ENCODE measurements at regions not wholly inside any gene's neighbourhood (a gene's known extent, or its start where the extent isn't known, plus 50 kb on each side); places are given as distances from the start of the nearest gene placed in this dataset.

- TF ChIP-seq, protein P1, sequence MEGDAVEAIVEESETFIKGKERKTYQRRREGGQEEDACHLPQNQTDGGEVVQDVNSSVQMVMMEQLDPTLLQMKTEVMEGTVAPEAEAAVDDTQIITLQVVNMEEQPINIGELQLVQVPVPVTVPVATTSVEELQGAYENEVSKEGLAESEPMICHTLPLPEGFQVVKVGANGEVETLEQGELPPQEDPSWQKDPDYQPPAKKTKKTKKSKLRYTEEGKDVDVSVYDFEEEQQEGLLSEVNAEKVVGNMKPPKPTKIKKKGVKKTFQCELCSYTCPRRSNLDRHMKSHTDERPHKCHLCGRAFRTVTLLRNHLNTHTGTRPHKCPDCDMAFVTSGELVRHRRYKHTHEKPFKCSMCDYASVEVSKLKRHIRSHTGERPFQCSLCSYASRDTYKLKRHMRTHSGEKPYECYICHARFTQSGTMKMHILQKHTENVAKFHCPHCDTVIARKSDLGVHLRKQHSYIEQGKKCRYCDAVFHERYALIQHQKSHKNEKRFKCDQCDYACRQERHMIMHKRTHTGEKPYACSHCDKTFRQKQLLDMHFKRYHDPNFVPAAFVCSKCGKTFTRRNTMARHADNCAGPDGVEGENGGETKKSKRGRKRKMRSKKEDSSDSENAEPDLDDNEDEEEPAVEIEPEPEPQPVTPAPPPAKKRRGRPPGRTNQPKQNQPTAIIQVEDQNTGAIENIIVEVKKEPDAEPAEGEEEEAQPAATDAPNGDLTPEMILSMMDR (conservative IDR thresholded peaks at IDR 0.05; ENCODE audit: low read depth, low read length): no peak
- no peak for DNase-seq (ENCODE audit: low read depth)
Observed at GRCh38 chr2:105567996-105568494, 169.2 kb upstream of the FHL2 start.

GRCh38 chr2:105563000-105563719, 164.3 kb upstream of the FHL2 start:
- H3K4me3 ChIP-seq (ENCODE audit: low read depth, low read length): no peak overlapping the region
- no peak for DNase-seq (ENCODE audit: low read depth)
- TF ChIP-seq, protein P1 (conservative IDR thresholded peaks at IDR 0.05; ENCODE audit: low read depth, low read length): no peak

More at GRCh38 chr2:105567996-105568494, 169.2 kb upstream of the FHL2 start:
- H3K4me3 ChIP-seq (ENCODE audit: low read depth, low read length): peak overlapping the region; percentile 43

DNA sequence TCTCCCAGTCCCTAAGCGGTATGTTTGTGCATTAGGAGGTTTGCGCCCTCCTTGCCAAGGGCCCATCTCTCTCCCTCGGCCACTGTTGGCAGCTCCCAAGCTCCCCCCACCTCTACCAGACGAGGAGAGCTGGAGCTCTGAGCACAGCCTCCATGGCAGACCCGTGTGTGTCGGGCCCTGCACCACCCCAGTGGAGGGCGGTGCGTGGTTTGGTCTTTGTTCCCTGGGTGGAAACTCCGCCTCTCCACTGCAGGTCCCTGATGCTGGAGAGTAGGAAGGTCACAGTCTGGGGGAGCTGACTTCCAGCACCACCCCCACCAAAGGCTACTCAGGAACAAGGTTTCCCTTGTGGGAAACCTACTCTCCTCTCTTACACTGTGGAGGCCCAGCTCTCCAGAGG, 162.6 kb upstream of the FHL2 start:
- no peak overlapping the region for H3K4me3 ChIP-seq (ENCODE audit: low read depth, low read length)
- TF ChIP-seq, protein P1 (conservative IDR thresholded peaks at IDR 0.05; ENCODE audit: low read depth, low read length): no peak
- DNase-seq (ENCODE audit: low read depth): no peak

GRCh38 chr2:105560157-105560556, 161.3 kb upstream of the FHL2 start:
- H3K4me3 ChIP-seq (ENCODE audit: low read depth, low read length): no peak overlapping the region
- TF ChIP-seq, protein P1 (conservative IDR thresholded peaks at IDR 0.05; ENCODE audit: low read depth, low read length): no peak
- no peak for DNase-seq (ENCODE audit: low read depth)

GRCh38 chr2:105557021-105557920, 158.4 kb upstream of the FHL2 start:
- no peak overlapping the region for H3K4me3 ChIP-seq (ENCODE audit: low read depth, low read length)
- TF ChIP-seq, protein P1 (conservative IDR thresholded peaks at IDR 0.05; ENCODE audit: low read depth, low read length): no peak
- no peak for DNase-seq (ENCODE audit: low read depth)

DNA sequence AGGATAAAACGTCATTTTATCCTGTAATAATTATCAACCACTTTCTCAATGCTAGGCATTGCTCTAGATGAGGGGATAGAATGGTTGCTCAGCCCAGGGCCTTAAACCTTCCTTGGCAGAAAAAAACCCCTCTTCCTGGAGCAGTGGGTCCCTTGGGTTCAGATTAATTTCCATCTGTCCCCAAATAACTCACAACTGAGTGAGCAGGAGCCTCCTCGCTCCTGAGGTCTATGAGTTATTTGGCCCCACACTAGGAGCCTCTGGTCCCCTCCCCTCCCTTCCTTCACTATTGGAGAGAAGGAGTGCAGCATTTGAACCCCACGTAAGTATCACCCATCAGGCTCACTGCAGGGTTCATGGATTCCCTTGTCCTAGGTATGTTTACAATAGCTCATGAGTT, 157.5 kb upstream of the FHL2 start:
- TF ChIP-seq, protein P1 (conservative IDR thresholded peaks at IDR 0.05; ENCODE audit: low read depth, low read length): no peak
- H3K4me3 ChIP-seq (ENCODE audit: low read depth, low read length): no peak overlapping the region
- DNase-seq (ENCODE audit: low read depth): no peak
